ENCODE measurements at regions not wholly inside any gene's neighbourhood (a gene's known extent, or its start where the extent isn't known, plus 50 kb on each side); places are given as distances from the start of the nearest gene placed in this dataset.

DNA sequence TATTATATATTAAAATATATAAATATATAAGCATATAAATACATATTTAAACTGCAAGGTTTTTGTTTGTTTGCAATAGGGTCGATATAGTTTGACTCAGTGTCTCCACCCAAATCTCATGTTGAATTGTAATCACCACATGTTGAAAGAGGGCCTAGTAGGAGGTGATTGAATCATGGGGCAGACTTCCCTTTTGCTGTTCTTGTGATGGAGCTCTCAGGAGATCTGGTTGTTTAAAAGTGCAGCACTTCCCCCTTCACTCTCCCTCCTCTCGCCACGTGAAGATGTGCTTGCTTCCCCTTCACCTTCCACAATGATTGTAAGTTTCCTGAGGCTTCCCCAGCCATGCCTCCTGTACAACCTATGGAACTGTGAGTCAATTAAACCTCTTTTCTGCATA is 2137.3 kb upstream of the CELF4 start:
- ChIA-PET POLR2A (no interaction called here), CTCF (no interaction called here)
- DNase-seq (ENCODE audit: extremely low spot score) = no peak
- TF ChIP-seq HDGF (IDR thresholded peaks at IDR 0.05; ENCODE audit: borderline replicate concordance) (no peak), SP1 (IDR thresholded peaks at IDR 0.05) (no peak), CTBP1 (IDR thresholded peaks at IDR 0.05; ENCODE audit: borderline replicate concordance) (no peak), TARDBP (IDR thresholded peaks at IDR 0.05) (no peak), FOXM1 (IDR thresholded peaks at IDR 0.05; ENCODE audit: borderline replicate concordance) (no peak), ELF4 (IDR thresholded peaks at IDR 0.05) (no peak), PKNOX1 (IDR thresholded peaks at IDR 0.05) (no peak), LEF1 (IDR thresholded peaks at IDR 0.05; ENCODE audit: borderline replicate concordance) (no peak), BHLHE40 (IDR thresholded peaks at IDR 0.05; ENCODE audit: borderline replicate concordance) (no peak), ARNT (IDR thresholded peaks at IDR 0.05) (no peak), FOXA1 (IDR thresholded peaks at IDR 0.05) (no peak), ZNF384 (IDR thresholded peaks at IDR 0.05) (no peak), L3MBTL2 (conservative IDR thresholded peaks at IDR 0.05) (no peak), FOXK2 (IDR thresholded peaks at IDR 0.05) (no peak), SUZ12 (IDR thresholded peaks at IDR 0.05) (no peak), NFRKB (IDR thresholded peaks at IDR 0.05) (no peak)

DNA sequence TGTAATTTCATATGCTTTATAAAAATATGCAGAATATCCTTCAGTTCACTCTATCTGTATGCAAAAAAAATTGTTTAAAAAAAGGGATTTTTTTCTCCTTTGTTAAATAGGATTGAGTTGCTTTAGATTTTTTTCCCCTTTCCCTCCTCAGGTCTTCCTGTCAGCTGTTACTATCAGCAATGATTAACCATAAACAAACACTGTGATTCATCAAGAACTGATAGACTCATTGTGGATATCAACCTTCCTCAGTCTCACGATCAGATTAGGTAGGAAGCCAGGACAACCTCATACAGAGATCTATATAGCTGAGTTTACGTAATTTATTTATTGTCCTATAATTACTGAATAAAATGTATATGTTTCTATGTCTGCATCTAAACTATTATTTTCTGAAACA is 2136.2 kb upstream of the CELF4 start:
- TF ChIP-seq SP1 (IDR thresholded peaks at IDR 0.05) (no peak), PKNOX1 (IDR thresholded peaks at IDR 0.05) (no peak), FOXM1 (IDR thresholded peaks at IDR 0.05; ENCODE audit: borderline replicate concordance) (no peak), ARNT (IDR thresholded peaks at IDR 0.05) (no peak), FOXK2 (IDR thresholded peaks at IDR 0.05) (no peak), NFRKB (IDR thresholded peaks at IDR 0.05) (no peak), LEF1 (IDR thresholded peaks at IDR 0.05; ENCODE audit: borderline replicate concordance) (no peak), FOXA1 (IDR thresholded peaks at IDR 0.05) (no peak), TARDBP (IDR thresholded peaks at IDR 0.05) (no peak), ZNF384 (IDR thresholded peaks at IDR 0.05) (no peak), L3MBTL2 (conservative IDR thresholded peaks at IDR 0.05) (no peak), ELF4 (IDR thresholded peaks at IDR 0.05) (no peak), HDGF (IDR thresholded peaks at IDR 0.05; ENCODE audit: borderline replicate concordance) (no peak), BHLHE40 (IDR thresholded peaks at IDR 0.05; ENCODE audit: borderline replicate concordance) (no peak), CTBP1 (IDR thresholded peaks at IDR 0.05; ENCODE audit: borderline replicate concordance) (no peak), SUZ12 (IDR thresholded peaks at IDR 0.05) (no peak)
- CTCF ChIA-PET = no interaction called here
- POLR2A ChIA-PET = no interaction called here
- DNase-seq (ENCODE audit: extremely low spot score) = no peak

- TF ChIP-seq FOXA1 (IDR thresholded peaks at IDR 0.05) (no peak), LEF1 (IDR thresholded peaks at IDR 0.05; ENCODE audit: borderline replicate concordance) (no peak), ZNF384 (IDR thresholded peaks at IDR 0.05) (no peak), TARDBP (IDR thresholded peaks at IDR 0.05) (no peak), FOXM1 (IDR thresholded peaks at IDR 0.05; ENCODE audit: borderline replicate concordance) (no peak), ELF4 (IDR thresholded peaks at IDR 0.05) (no peak), PKNOX1 (IDR thresholded peaks at IDR 0.05) (no peak), L3MBTL2 (conservative IDR thresholded peaks at IDR 0.05) (no peak), CTBP1 (IDR thresholded peaks at IDR 0.05; ENCODE audit: borderline replicate concordance) (no peak), ARNT (IDR thresholded peaks at IDR 0.05) (no peak), SP1 (IDR thresholded peaks at IDR 0.05) (no peak), BHLHE40 (IDR thresholded peaks at IDR 0.05; ENCODE audit: borderline replicate concordance) (no peak), NFRKB (IDR thresholded peaks at IDR 0.05) (no peak), FOXK2 (IDR thresholded peaks at IDR 0.05) (no peak)
- no peak for DNase-seq (ENCODE audit: extremely low spot score)
- ChIA-PET POLR2A (interaction anchor here (1.6 kb wide), 1 partner anchor 12 kb away, joined by 3 read pairs; no protein-coding TSS in a partner anchor), CTCF (interaction anchor here (0.7 kb wide), 1 partner anchor 11 kb away, joined by 3 read pairs; no protein-coding TSS in a partner anchor)
These were observed 2135.6 kb upstream of the CELF4 start for GRCh38 chr18:39701055-39701783.

- ChIA-PET POLR2A (no interaction called here), CTCF (no interaction called here)
- no peak for TF ChIP-seq PKNOX1 (IDR thresholded peaks at IDR 0.05)
- TF ChIP-seq ZNF384 (IDR thresholded peaks at IDR 0.05) = no peak
- no peak for TF ChIP-seq SUZ12 (IDR thresholded peaks at IDR 0.05)
- no peak for TF ChIP-seq HDGF (IDR thresholded peaks at IDR 0.05; ENCODE audit: borderline replicate concordance)
- no peak for TF ChIP-seq TARDBP (IDR thresholded peaks at IDR 0.05)
These were observed 2133.9 kb upstream of the CELF4 start for GRCh38 chr18:39699340-39699964.

DNA sequence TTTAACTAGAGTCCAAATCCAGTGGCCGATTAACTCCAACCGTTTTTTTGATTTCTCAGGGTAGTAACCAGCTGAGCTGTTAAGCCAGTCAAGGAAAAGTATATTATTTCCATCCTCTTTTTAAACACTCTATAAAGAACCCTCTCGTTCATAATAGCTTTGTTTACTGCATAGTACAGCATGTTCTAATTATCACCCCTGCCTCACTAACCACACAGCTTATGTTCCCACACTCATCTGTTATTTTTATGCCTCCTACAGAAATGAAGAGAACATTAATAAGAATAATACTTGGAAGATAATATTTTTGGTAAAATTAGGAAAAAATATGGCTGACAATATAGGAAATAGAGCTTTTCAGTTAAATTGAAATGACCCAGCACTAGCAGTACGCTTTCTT is 2132.8 kb upstream of the CELF4 start:
- TF ChIP-seq SUZ12 (IDR thresholded peaks at IDR 0.05) = no peak
- TF ChIP-seq BHLHE40 (IDR thresholded peaks at IDR 0.05; ENCODE audit: borderline replicate concordance) = no peak
- no peak for TF ChIP-seq ELF4 (IDR thresholded peaks at IDR 0.05)
- TF ChIP-seq HDGF (IDR thresholded peaks at IDR 0.05; ENCODE audit: borderline replicate concordance) = no peak
- no peak for TF ChIP-seq TARDBP (IDR thresholded peaks at IDR 0.05)
- TF ChIP-seq FOXM1 (IDR thresholded peaks at IDR 0.05; ENCODE audit: borderline replicate concordance) = no peak
- TF ChIP-seq L3MBTL2 (conservative IDR thresholded peaks at IDR 0.05) = no peak
- no peak for TF ChIP-seq SP1 (IDR thresholded peaks at IDR 0.05)
- TF ChIP-seq FOXK2 (IDR thresholded peaks at IDR 0.05) = no peak
- no peak for TF ChIP-seq PKNOX1 (IDR thresholded peaks at IDR 0.05)
- no peak for TF ChIP-seq CTBP1 (IDR thresholded peaks at IDR 0.05; ENCODE audit: borderline replicate concordance)
- TF ChIP-seq FOXA1 (IDR thresholded peaks at IDR 0.05) = no peak
- TF ChIP-seq ZNF384 (IDR thresholded peaks at IDR 0.05) = no peak
- ChIA-PET CTCF (interaction anchor here (0.6 kb wide), 1 partner anchor 16 kb away, joined by 4 read pairs; no protein-coding TSS in a partner anchor), POLR2A (interaction anchor here (0.8 kb wide), 1 partner anchor 101 kb away, joined by 3 read pairs; no protein-coding TSS in a partner anchor)
- DNase-seq (ENCODE audit: extremely low spot score) = no peak

More at GRCh38 chr18:39699340-39699964, 2133.9 kb upstream of the CELF4 start:
- DNase-seq (ENCODE audit: extremely low spot score) = no peak

Data from HEK293T (cell line).